ENCODE measurements at regions not wholly inside any gene's neighbourhood (a gene's known extent, or its start where the extent isn't known, plus 50 kb on each side); places are given as distances from the start of the nearest gene placed in this dataset.

DNA sequence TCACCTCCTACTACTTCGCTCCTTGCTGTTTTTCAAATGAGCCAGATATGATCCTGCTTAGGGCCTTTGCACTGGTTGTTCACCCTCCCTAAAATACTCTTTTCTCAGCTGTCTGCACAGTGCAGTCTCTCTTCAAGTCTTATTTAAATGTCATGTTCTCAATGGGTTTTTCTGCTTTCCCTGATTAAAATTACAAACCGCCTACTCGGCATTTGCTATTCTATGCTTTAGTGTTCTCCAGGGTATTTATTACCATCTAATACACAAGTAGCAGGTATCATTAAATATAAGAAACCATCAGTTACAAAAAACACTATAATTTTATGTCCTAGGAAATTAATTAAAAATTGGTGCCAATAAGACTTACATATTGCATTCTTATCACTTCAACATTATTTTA lies 108.0 kb upstream of the TMTC1 start:
- TF ChIP-seq, protein P1, sequence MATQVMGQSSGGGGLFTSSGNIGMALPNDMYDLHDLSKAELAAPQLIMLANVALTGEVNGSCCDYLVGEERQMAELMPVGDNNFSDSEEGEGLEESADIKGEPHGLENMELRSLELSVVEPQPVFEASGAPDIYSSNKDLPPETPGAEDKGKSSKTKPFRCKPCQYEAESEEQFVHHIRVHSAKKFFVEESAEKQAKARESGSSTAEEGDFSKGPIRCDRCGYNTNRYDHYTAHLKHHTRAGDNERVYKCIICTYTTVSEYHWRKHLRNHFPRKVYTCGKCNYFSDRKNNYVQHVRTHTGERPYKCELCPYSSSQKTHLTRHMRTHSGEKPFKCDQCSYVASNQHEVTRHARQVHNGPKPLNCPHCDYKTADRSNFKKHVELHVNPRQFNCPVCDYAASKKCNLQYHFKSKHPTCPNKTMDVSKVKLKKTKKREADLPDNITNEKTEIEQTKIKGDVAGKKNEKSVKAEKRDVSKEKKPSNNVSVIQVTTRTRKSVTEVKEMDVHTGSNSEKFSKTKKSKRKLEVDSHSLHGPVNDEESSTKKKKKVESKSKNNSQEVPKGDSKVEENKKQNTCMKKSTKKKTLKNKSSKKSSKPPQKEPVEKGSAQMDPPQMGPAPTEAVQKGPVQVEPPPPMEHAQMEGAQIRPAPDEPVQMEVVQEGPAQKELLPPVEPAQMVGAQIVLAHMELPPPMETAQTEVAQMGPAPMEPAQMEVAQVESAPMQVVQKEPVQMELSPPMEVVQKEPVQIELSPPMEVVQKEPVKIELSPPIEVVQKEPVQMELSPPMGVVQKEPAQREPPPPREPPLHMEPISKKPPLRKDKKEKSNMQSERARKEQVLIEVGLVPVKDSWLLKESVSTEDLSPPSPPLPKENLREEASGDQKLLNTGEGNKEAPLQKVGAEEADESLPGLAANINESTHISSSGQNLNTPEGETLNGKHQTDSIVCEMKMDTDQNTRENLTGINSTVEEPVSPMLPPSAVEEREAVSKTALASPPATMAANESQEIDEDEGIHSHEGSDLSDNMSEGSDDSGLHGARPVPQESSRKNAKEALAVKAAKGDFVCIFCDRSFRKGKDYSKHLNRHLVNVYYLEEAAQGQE (IDR thresholded peaks at IDR 0.05): no peak
- TF ChIP-seq, protein P2, sequence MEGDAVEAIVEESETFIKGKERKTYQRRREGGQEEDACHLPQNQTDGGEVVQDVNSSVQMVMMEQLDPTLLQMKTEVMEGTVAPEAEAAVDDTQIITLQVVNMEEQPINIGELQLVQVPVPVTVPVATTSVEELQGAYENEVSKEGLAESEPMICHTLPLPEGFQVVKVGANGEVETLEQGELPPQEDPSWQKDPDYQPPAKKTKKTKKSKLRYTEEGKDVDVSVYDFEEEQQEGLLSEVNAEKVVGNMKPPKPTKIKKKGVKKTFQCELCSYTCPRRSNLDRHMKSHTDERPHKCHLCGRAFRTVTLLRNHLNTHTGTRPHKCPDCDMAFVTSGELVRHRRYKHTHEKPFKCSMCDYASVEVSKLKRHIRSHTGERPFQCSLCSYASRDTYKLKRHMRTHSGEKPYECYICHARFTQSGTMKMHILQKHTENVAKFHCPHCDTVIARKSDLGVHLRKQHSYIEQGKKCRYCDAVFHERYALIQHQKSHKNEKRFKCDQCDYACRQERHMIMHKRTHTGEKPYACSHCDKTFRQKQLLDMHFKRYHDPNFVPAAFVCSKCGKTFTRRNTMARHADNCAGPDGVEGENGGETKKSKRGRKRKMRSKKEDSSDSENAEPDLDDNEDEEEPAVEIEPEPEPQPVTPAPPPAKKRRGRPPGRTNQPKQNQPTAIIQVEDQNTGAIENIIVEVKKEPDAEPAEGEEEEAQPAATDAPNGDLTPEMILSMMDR (IDR thresholded peaks at IDR 0.05): no peak
- TF ChIP-seq RCOR1 (IDR thresholded peaks at IDR 0.05; ENCODE audit: low read depth, low read length) (no peak), MAZ (IDR thresholded peaks at IDR 0.05; ENCODE audit: borderline replicate concordance, low read depth, low read length) (no peak), POLR2A (IDR thresholded peaks at IDR 0.05; ENCODE audit: low read length) (no peak), CHD4 (IDR thresholded peaks at IDR 0.05; ENCODE audit: borderline replicate concordance) (no peak), TP53 (CRISPR knock-in tag; IDR thresholded peaks at IDR 0.05) (no peak), ZFP36 (IDR thresholded peaks at IDR 0.05; ENCODE audit: borderline replicate concordance, partially characterized antibody) (no peak)

Data from A549 (cell line).